ENCODE measurements at regions not wholly inside any gene's neighbourhood (a gene's known extent, or its start where the extent isn't known, plus 50 kb on each side); places are given as distances from the start of the nearest gene placed in this dataset.

DNA sequence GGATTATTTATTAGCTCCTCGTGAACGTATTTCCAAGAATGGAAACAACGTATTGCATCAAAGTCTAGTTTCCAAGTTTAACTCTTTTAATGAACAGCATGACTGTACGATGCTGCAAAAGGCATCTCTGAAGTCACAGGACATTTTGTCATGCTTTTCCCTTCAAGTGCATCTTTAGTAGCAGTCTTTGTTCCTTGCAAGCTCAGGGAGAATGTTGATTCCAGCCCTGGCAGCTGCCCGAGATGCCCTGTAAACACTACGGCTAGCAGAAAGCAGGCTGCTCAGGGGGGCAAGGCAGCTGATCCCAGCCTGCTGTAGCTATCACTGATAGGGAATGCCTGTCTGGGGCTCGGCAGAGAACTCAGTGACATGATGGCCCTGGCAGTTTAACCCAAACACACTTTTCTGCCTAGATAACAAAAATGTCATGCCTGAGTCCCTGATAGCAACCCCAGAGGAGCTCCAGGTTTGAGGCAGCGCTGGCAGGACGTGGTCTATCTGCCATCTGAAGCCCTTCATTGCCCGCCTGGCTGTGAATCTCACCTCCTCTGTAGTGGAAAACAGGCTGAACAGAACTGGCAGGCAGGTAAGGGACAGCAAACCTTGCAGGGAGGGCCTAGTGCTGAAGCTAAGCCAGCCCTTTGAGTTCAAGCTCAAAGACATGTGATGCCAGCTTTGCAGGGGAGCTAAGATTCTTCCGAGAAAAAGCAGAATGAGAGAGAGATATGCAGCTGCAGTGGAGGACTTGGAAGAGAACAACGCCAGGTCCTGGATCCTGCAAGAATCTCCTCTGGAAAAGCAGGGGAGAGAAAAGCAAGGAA is 264.6 kb downstream of the SNX10 start:
- CTCF ChIA-PET, result interaction anchor here (0.6 to 1.4 kb wide), 2 partner anchors 163 to 187 kb away, joined by 3 to 4 read pairs; no protein-coding TSS in a partner anchor

More for the DNA sequence above, 264.6 kb downstream of the SNX10 start:
- SMC1A ChIA-PET (ENCODE audit: uncharacterized antibody, unreplicated experiment), result interaction anchor here (1.4 kb wide), 1 partner anchor 13 kb away, joined by 4 read pairs; no protein-coding TSS in a partner anchor
- DNase-seq (ENCODE audit: low read depth, low spot score), result no peak
- Histone ChIP-seq H3K4me2 (ENCODE audit: control insufficient read depth, insufficient read depth) (no peak overlapping the region), H3K9me3 (replicated peaks; ENCODE audit: control insufficient read depth, insufficient read depth, low read length) (no peaks in the 10 kb centered on the region), H2AFZ (ENCODE audit: control insufficient read depth, low read depth, low read length) (no peak overlapping the region), H3K9ac (ENCODE audit: control insufficient read depth, insufficient read depth, low read length) (no peak overlapping the region), H3K27me3 (replicated peaks in 1 of 2; ENCODE audit: control insufficient read depth in 2 of 2, insufficient read depth in 2 of 2, low read length in 1 of 2) (peaks cover 0 to 8% of the 10 kb centered on the region in 2 experiments; a peak in 3 of 4 replicates), H3K79me2 (ENCODE audit: control insufficient read depth, insufficient read depth, low read length) (no peaks in the 10 kb centered on the region), H3K36me3 (ENCODE audit: control insufficient read depth in 2 of 2, insufficient read depth in 2 of 2, low read length in 1 of 2) (no peaks in the 10 kb centered on the region), H4K20me1 (ENCODE audit: control insufficient read depth, insufficient read depth) (no peaks in the 10 kb centered on the region), H3K4me1 (ENCODE audit: control insufficient read depth, insufficient read depth, low read length) (no peaks in the 10 kb centered on the region), H3K4me3 (no peak overlapping the region), H3K27ac (ENCODE audit: control insufficient read depth, insufficient read depth) (no peak overlapping the region)
- WGBS (ENCODE audit: insufficient coverage, insufficient replicate concordance, low lambda C conversion rate, missing lambda C conversion rate), result 37% methylated on average over 12 of the region's 12 CpGs
- intact Hi-C loops (cut with micrococcal nuclease; ENCODE audit: unreplicated experiment) (no loop called here), in situ Hi-C loops (cut with MboI) (no loop called here)
- RAD21 ChIA-PET (ENCODE audit: unreplicated experiment), result interaction anchor here (0.7 kb wide), 1 partner anchor 187 kb away, joined by 3 read pairs; no protein-coding TSS in a partner anchor
- BruUV-seq (replicated peaks), result no TSS peak
- no peak for FAIRE-seq
- TF ChIP-seq ZNF622 (IDR thresholded peaks at IDR 0.05) (no peak), SUPT20H (IDR thresholded peaks at IDR 0.05; ENCODE audit: borderline replicate concordance, control insufficient read depth, low read depth, low read length) (no peak), ZBED1 (IDR thresholded peaks at IDR 0.05; ENCODE audit: borderline replicate concordance) (no peak), BMI1 (IDR thresholded peaks at IDR 0.05; ENCODE audit: borderline replicate concordance) (no peak), ZZZ3 (IDR thresholded peaks at IDR 0.05; ENCODE audit: control insufficient read depth, insufficient read length, low read depth) (no peak), SMAD5 (IDR thresholded peaks at IDR 0.05; ENCODE audit: low read depth) (no peak), SMC3 (IDR thresholded peaks at IDR 0.05; ENCODE audit: borderline replicate concordance, low read length) (no peak)
- TF ChIP-seq, protein P1, sequence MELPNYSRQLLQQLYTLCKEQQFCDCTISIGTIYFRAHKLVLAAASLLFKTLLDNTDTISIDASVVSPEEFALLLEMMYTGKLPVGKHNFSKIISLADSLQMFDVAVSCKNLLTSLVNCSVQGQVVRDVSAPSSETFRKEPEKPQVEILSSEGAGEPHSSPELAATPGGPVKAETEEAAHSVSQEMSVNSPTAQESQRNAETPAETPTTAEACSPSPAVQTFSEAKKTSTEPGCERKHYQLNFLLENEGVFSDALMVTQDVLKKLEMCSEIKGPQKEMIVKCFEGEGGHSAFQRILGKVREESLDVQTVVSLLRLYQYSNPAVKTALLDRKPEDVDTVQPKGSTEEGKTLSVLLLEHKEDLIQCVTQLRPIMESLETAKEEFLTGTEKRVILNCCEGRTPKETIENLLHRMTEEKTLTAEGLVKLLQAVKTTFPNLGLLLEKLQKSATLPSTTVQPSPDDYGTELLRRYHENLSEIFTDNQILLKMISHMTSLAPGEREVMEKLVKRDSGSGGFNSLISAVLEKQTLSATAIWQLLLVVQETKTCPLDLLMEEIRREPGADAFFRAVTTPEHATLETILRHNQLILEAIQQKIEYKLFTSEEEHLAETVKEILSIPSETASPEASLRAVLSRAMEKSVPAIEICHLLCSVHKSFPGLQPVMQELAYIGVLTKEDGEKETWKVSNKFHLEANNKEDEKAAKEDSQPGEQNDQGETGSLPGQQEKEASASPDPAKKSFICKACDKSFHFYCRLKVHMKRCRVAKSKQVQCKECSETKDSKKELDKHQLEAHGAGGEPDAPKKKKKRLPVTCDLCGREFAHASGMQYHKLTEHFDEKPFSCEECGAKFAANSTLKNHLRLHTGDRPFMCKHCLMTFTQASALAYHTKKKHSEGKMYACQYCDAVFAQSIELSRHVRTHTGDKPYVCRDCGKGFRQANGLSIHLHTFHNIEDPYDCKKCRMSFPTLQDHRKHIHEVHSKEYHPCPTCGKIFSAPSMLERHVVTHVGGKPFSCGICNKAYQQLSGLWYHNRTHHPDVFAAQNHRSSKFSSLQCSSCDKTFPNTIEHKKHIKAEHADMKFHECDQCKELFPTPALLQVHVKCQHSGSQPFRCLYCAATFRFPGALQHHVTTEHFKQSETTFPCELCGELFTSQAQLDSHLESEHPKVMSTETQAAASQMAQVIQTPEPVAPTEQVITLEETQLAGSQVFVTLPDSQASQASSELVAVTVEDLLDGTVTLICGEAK (IDR thresholded peaks at IDR 0.05; ENCODE audit: borderline replicate concordance), result no peak
- no peak for ATAC-seq
- POLR2A ChIA-PET, result no interaction called here

All from GM12878 (cell line).